Amygdala (tissue), 56 donors: ENCODE measurements at regions not wholly inside any gene's neighbourhood (a gene's known extent, or its start where the extent isn't known, plus 50 kb on each side); places are given as distances from the start of the nearest gene placed in this dataset.
"Not testable (repeated sequence)": the region's sequence is repeated elsewhere in the genome, so short reads cannot be mapped to it uniquely, and the experiment has no call there.

Experiments used
- DNase-seq, 56 donors: peaks; one replicate each; lab custom pipeline; 2025; lab: John Stamatoyannopoulos, UW

- DNase-seq = not testable (repeated sequence)
These were observed 68.8 kb upstream of the WIPI2 start for GRCh38 chr7:5121256-5121655.

GRCh38 chr7:5131238-5131637, 58.8 kb upstream of the WIPI2 start:
- not testable (repeated sequence) for DNase-seq

GRCh38 chr7:5132539-5132938, 57.5 kb upstream of the WIPI2 start:
- DNase-seq = no peak

- DNase-seq = peak in 6 of 56 donors; percentile 1 to 24 (median 13)
These were observed 50.0 kb upstream of the WIPI2 start for GRCh38 chr7:5139998-5140397.
